ENCODE measurements at regions not wholly inside any gene's neighbourhood (a gene's known extent, or its start where the extent isn't known, plus 50 kb on each side); places are given as distances from the start of the nearest gene placed in this dataset.

DNA sequence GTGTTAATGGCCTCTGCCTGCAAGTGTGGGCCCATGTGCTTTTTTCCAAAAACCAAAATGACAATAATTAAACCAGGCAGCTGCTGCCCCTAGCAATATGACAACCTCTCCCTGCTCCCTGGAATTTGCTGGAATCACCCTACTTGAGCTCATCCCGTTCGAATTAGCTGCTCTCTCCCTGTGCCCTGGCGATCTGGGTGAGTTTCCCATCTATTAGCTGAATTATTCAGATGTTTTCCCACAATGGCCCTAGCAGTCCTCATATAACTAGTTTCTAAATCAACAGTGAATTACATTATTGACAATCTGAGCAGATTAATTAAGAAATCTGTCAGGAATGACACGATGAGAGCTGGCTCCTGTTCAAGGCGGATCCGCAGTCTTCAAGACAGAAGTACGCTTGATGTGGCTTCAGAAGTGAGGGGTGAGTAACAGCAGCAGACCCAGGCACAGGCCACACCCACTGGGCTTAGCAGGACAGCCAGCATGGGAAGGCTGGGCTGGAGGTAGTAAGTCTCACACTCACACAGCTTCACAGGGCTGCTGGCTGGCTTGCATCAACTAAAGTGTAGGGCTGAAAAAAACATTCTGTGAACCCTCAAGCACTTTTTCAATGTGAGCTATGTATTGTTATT is 366.2 kb upstream of the ID2 start:
- Mint-ChIP-seq H3K4me1 (peaks cover 19% of the 10 kb centered on the region), H3K27ac (no peak overlapping the region), H3K9me3 (no peaks in the 10 kb centered on the region), H3K36me3 (ENCODE audit: low read depth) (no peaks in the 10 kb centered on the region), H3K4me3 (no peak overlapping the region), H3K27me3 (peaks cover 76% of the 10 kb centered on the region)
- POLR2A ChIA-PET: no interaction called here
- DNase-seq: no peak
- CTCF ChIA-PET: no interaction called here
- ATAC-seq (ENCODE audit: low read depth): no peak
- TF ChIP-seq CTCF (IDR thresholded peaks at IDR 0.05): no peak
- intact Hi-C loops (cut with micrococcal nuclease): no loop called here

GRCh38 chr2:8316356-8316755 is 365.5 kb upstream of the ID2 start:
- intact Hi-C loops (cut with micrococcal nuclease): no loop called here
- TF ChIP-seq CTCF (IDR thresholded peaks at IDR 0.05): no peak
- Mint-ChIP-seq H3K27me3 (peaks cover 70% of the 10 kb centered on the region), H3K36me3 (ENCODE audit: low read depth) (no peaks in the 10 kb centered on the region), H3K27ac (no peak overlapping the region), H3K4me1 (peaks cover 17% of the 10 kb centered on the region), H3K9me3 (no peaks in the 10 kb centered on the region), H3K4me3 (no peak overlapping the region)
- DNase-seq: no peak
- POLR2A ChIA-PET: no interaction called here
- CTCF ChIA-PET: no interaction called here
- ATAC-seq (ENCODE audit: low read depth): no peak

DNA sequence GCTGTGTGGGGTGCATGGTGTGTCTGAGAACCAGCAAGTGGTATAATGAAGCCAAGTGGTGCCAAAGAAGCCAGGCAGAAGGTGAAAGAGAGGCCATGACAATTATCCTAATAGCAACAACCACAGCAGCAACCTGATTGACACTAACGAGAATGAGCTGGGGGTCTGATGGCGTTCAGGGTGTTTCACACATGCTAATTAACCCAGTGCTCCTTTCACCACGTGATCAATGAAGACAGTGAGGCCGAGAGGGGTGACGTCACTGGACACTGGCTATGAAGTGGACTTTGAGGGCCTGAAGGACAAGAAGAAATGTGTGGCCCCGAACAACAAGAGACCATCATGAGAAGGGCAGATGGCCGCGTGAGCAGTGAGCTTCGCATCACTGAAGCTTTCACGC is 364.4 kb upstream of the ID2 start:
- CTCF ChIA-PET: no interaction called here
- Mint-ChIP-seq H3K36me3 (ENCODE audit: low read depth) (no peaks in the 10 kb centered on the region), H3K4me1 (peaks cover 17% of the 10 kb centered on the region), H3K4me3 (no peak overlapping the region), H3K9me3 (no peaks in the 10 kb centered on the region), H3K27me3 (peaks cover 61% of the 10 kb centered on the region), H3K27ac (no peak overlapping the region)
- no peak for ATAC-seq (ENCODE audit: low read depth)
- no peak for DNase-seq
- no peak for TF ChIP-seq CTCF (IDR thresholded peaks at IDR 0.05)
- intact Hi-C loops (cut with micrococcal nuclease): no loop called here
- POLR2A ChIA-PET: no interaction called here

DNA sequence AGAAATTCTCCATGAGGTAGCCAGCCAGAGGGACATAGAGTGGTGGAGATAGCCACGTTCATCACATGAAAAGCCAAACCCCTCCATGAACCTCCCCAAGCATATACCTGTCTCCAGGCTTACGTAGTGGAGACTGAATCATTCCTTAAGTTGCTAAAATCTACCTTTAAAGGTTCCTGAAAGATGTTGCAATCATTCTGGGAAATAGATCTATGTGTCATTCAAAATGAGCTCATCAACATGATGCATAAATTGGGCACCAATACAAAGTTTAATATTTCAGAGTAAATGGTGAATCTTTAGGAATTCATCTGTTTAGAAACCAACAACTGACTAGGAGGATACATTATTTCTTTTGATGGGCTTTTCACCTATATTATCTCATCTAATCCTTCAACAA is 362.6 kb upstream of the ID2 start:
- no peak for ATAC-seq (ENCODE audit: low read depth)
- peaks cover 51% of the 10 kb centered on the region for H3K27me3 Mint-ChIP-seq
- H3K27ac Mint-ChIP-seq: no peak overlapping the region
- H3K4me1 Mint-ChIP-seq: no peaks in the 10 kb centered on the region
- H3K4me3 Mint-ChIP-seq: no peak overlapping the region
- no peaks in the 10 kb centered on the region for H3K9me3 Mint-ChIP-seq
- H3K36me3 Mint-ChIP-seq (ENCODE audit: low read depth): no peaks in the 10 kb centered on the region
- intact Hi-C loops (cut with micrococcal nuclease): no loop called here
- CTCF ChIA-PET: no interaction called here
- no peak for TF ChIP-seq CTCF (IDR thresholded peaks at IDR 0.05)
- POLR2A ChIA-PET: no interaction called here
- no peak for DNase-seq

DNA sequence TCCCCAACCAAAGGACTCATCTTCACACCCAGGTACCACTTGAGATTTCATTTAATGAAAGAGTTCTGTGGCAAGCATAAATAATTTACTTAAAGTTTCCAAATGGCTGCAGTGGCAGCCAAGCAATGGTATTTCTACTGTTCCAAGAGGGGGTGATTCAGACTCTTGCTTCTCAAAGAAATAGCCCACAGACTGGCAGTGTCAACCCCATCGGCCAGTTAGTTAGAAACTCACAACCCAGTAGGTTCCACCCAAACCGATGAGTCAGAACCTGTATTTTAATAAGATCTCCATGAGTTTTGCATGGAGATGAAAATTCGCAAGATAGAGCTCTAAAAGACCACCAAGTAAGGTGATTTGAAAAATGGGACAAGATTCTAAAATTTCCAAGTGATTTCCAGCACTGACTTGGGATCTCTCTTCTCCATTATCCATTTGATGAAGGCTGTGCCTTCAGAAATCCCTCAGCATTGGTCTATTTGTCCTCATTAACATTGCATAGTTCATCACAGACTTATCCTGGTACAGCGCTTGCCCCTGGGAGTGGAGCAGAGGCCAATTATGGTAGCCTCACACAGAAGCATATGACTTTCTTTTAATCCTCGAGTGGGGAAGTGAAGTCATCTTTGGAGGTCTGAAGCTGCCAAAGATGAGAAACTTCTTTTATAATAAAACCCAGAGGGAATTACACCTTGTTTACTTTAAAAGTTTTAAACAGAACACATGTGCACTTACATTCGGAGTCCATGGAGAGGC is 361.4 kb upstream of the ID2 start:
- CTCF ChIA-PET: no interaction called here
- no peak for TF ChIP-seq CTCF (IDR thresholded peaks at IDR 0.05)
- Mint-ChIP-seq H3K27ac (no peak overlapping the region), H3K36me3 (ENCODE audit: low read depth) (no peaks in the 10 kb centered on the region), H3K9me3 (no peaks in the 10 kb centered on the region), H3K27me3 (peaks cover 50% of the 10 kb centered on the region), H3K4me3 (no peak overlapping the region), H3K4me1 (no peaks in the 10 kb centered on the region)
- ATAC-seq (ENCODE audit: low read depth): no peak
- DNase-seq: no peak
- intact Hi-C loops (cut with micrococcal nuclease): no loop called here
- POLR2A ChIA-PET: no interaction called here

Data from activated B cell treated with CpG ODN at 0.5 μM for 24 hours (primary cell).